ENCODE measurements at regions not wholly inside any gene's neighbourhood (a gene's known extent, or its start where the extent isn't known, plus 50 kb on each side); places are given as distances from the start of the nearest gene placed in this dataset.

DNA sequence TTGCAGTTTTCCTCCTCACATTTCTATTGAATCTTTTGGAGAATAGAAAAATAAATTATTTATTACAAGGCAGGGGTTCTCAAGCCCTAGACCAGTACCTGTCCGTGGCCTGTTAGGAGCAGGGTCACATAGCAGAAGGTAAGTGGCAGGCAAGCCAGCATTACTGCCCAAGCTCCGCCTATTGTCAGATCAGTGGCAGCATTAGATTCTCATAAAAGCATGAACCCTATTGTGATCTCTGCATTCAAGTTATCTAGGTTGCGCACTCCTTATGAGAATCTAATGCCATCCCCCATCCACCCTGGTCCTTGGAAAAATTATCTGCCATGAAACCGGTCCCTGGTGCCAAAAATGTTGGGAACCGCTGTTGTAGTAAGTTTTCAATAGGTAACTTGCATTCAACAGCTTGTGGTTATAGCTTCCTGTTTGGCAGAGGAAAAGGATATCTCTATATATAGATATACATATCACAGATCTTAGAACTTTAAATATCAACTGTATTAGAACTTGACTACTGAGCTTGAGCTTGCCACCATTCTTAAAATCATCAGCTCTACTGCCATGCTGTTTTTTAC lies 165.1 kb downstream of the AHR start:
- no peak for DNase-seq (ENCODE audit: low read depth)
- Histone ChIP-seq H3K27me3 (ENCODE audit: control insufficient read depth, insufficient read depth, low read length) (no peaks in the 10 kb centered on the region), H3K36me3 (ENCODE audit: control insufficient read depth, insufficient read depth, low read length) (no peaks in the 10 kb centered on the region), H3K4me3 (ENCODE audit: low read depth, low read length) (no peak overlapping the region)
- TF ChIP-seq, protein P1, sequence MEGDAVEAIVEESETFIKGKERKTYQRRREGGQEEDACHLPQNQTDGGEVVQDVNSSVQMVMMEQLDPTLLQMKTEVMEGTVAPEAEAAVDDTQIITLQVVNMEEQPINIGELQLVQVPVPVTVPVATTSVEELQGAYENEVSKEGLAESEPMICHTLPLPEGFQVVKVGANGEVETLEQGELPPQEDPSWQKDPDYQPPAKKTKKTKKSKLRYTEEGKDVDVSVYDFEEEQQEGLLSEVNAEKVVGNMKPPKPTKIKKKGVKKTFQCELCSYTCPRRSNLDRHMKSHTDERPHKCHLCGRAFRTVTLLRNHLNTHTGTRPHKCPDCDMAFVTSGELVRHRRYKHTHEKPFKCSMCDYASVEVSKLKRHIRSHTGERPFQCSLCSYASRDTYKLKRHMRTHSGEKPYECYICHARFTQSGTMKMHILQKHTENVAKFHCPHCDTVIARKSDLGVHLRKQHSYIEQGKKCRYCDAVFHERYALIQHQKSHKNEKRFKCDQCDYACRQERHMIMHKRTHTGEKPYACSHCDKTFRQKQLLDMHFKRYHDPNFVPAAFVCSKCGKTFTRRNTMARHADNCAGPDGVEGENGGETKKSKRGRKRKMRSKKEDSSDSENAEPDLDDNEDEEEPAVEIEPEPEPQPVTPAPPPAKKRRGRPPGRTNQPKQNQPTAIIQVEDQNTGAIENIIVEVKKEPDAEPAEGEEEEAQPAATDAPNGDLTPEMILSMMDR (IDR thresholded peaks at IDR 0.05; ENCODE audit: insufficient read depth, low read length, poor library complexity, severe bottlenecking), result no peak

DNA sequence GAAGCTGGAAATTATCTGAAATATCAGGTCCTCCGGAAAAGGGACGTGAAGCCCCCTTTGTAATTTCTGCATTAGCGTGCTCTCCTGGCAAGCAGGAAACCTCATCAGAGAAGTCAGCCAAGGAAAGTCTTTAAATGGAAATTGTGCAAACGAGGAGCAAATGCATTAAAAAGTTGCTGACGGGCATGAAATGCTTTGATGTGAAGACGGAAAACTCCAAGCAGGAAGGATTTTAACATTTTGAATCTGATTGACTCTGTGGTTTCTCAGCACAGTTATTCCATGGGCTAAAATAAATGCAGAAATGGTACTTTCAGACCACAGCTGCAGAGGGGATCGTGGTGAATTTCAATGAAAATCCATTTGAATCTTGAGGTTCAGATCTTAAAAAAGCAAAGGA lies 167.8 kb downstream of the AHR start:
- Histone ChIP-seq H3K4me3 (ENCODE audit: low read depth, low read length) (no peak overlapping the region), H3K27me3 (ENCODE audit: control insufficient read depth, insufficient read depth, low read length) (no peaks in the 10 kb centered on the region), H3K36me3 (ENCODE audit: control insufficient read depth, insufficient read depth, low read length) (no peaks in the 10 kb centered on the region)
- DNase-seq (ENCODE audit: low read depth), result no peak
- TF ChIP-seq, protein P1 (IDR thresholded peaks at IDR 0.05; ENCODE audit: insufficient read depth, low read length, poor library complexity, severe bottlenecking), result no peak

DNA sequence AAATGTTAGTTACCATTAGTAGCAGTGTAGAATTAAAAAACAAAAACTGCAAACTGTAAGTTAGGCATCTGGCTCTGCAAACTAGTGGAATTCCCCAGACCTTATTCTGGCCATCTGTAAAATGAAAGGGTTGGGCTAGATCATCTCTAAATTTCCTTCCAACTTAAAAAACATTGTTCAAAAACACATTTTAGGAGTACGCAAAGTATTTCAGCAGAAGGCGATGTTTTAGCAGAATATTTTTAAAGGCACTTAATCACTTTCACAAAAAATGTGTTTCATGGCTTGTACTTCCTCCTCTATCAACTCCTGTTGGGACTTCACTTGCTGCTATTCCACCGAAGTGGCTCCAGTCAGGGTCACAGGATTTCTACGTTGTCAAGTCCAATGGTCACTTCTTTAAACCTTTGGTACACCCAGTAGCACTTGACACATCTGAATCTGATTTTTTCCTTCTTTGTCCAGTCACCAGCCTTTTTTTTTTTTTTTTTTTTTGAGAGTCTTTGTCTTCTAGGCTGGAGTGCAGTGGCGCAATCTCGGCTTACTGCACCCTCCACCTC lies 169.0 kb downstream of the AHR start:
- Histone ChIP-seq H3K36me3 (ENCODE audit: control insufficient read depth, insufficient read depth, low read length) (no peaks in the 10 kb centered on the region), H3K27me3 (ENCODE audit: control insufficient read depth, insufficient read depth, low read length) (no peaks in the 10 kb centered on the region), H3K4me3 (ENCODE audit: low read depth, low read length) (no peak overlapping the region)
- TF ChIP-seq, protein P1 (IDR thresholded peaks at IDR 0.05; ENCODE audit: insufficient read depth, low read length, poor library complexity, severe bottlenecking), result no peak
- DNase-seq (ENCODE audit: low read depth), result no peak

DNA sequence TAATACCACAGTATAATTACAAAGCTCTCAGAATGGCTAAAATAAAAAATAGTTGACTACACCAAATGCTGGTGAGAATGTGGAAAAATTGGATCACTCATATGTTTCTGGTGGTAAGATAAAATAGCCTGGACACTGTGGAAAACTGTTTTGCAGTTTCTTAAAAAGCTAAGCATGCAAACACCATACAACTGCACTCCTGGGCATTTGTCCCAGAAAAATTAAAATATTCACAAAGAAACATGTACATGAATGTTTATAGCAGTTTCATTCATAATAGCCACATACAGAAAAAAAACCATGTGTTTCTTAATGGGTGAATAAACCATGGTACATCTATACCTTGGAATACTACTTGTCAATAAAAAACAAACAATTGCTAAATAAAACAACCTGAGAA lies 172.9 kb downstream of the AHR start:
- no peak for DNase-seq (ENCODE audit: low read depth)
- TF ChIP-seq, protein P1 (IDR thresholded peaks at IDR 0.05; ENCODE audit: insufficient read depth, low read length, poor library complexity, severe bottlenecking), result no peak
- Histone ChIP-seq H3K27me3 (ENCODE audit: control insufficient read depth, insufficient read depth, low read length) (no peaks in the 10 kb centered on the region), H3K36me3 (ENCODE audit: control insufficient read depth, insufficient read depth, low read length) (no peaks in the 10 kb centered on the region), H3K4me3 (ENCODE audit: low read depth, low read length) (no peak overlapping the region)

DNA sequence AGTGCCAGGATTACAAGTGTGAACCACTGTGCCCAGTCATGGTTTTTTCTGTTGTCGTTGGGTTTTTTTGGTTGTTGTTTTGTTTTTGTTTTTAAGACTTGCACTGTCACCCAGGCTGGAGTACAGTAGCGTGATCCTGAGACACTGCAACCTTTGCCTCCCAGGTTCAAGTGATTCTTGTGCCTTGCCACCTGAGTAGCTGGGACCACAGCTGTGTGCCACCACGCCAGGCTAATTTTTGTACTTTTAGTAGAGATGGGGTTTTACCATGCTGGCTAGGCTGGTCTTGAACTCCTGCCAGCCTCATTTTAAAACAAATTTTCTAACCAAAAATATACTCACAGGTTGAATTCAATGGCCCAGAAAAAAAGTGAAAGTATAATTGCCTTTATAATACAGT lies 174.1 kb downstream of the AHR start:
- no peak for DNase-seq (ENCODE audit: low read depth)
- no peaks in the 10 kb centered on the region for H3K27me3 ChIP-seq (ENCODE audit: control insufficient read depth, insufficient read depth, low read length)
- TF ChIP-seq, protein P1 (IDR thresholded peaks at IDR 0.05; ENCODE audit: insufficient read depth, low read length, poor library complexity, severe bottlenecking), result no peak
- H3K4me3 ChIP-seq (ENCODE audit: low read depth, low read length), result no peak overlapping the region
- no peaks in the 10 kb centered on the region for H3K36me3 ChIP-seq (ENCODE audit: control insufficient read depth, insufficient read depth, low read length)

DNA sequence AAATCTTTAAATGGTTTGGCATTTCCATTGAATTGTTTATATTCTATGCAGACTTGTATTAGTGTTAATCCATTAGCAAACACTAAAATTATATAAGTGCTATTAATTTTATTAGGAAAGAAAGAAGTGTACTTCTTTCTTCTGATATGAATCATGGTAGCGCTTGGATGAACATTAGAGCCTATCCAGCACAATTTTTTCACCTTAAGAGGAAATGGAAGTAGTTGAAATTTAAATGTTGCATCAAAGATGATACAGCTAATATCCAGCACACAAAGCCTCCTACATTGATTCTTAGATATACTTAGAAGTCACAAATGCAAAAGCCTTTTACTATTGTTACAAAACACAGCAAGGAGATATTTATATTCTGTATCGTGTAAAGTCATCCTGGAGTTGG lies 174.5 kb downstream of the AHR start:
- DNase-seq (ENCODE audit: low read depth), result no peak
- TF ChIP-seq, protein P1 (IDR thresholded peaks at IDR 0.05; ENCODE audit: insufficient read depth, low read length, poor library complexity, severe bottlenecking), result no peak
- no peaks in the 10 kb centered on the region for H3K36me3 ChIP-seq (ENCODE audit: control insufficient read depth, insufficient read depth, low read length)
- no peaks in the 10 kb centered on the region for H3K27me3 ChIP-seq (ENCODE audit: control insufficient read depth, insufficient read depth, low read length)
- no peak overlapping the region for H3K4me3 ChIP-seq (ENCODE audit: low read depth, low read length)

Data from kidney epithelial cell (primary cell).